ENCODE measurements at regions not wholly inside any gene's neighbourhood (a gene's known extent, or its start where the extent isn't known, plus 50 kb on each side); places are given as distances from the start of the nearest gene placed in this dataset.

DNA sequence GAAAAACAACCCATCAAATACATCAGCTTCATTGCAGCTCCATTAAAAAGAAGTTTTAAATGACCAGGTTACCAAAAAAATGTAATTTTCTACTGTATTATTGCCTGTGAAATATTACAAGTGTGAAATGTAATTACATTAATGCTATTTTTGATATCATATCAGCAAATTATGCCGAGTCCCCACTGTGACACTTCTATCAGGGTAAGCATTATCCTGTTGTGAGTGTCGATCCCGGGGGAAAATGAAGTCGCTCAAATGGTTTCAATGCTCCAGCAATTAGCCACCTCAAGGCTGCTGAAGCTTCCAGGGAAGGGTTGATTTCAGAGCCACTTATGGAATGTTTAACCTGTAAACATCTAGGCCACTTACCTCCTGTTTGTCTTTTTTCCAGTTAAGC lies 70.4 kb downstream of the RCN1 start:
- H3K4me1 ChIP-seq: no peaks in the 10 kb centered on the region
- H3K36me3 ChIP-seq (ENCODE audit: low read depth, missing control alignments): no peaks in the 10 kb centered on the region
- TF ChIP-seq POLR2A (IDR thresholded peaks at IDR 0.05): no peak
- TF ChIP-seq, protein P1, sequence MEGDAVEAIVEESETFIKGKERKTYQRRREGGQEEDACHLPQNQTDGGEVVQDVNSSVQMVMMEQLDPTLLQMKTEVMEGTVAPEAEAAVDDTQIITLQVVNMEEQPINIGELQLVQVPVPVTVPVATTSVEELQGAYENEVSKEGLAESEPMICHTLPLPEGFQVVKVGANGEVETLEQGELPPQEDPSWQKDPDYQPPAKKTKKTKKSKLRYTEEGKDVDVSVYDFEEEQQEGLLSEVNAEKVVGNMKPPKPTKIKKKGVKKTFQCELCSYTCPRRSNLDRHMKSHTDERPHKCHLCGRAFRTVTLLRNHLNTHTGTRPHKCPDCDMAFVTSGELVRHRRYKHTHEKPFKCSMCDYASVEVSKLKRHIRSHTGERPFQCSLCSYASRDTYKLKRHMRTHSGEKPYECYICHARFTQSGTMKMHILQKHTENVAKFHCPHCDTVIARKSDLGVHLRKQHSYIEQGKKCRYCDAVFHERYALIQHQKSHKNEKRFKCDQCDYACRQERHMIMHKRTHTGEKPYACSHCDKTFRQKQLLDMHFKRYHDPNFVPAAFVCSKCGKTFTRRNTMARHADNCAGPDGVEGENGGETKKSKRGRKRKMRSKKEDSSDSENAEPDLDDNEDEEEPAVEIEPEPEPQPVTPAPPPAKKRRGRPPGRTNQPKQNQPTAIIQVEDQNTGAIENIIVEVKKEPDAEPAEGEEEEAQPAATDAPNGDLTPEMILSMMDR (IDR thresholded peaks at IDR 0.05): no peak
- intact Hi-C loops (cut with DNase I; ENCODE audit: low total_unique reads): no loop called here
- no peaks in the 10 kb centered on the region for H3K27me3 ChIP-seq
- no peak overlapping the region for H3K4me3 ChIP-seq
- no peak overlapping the region for H3K27ac ChIP-seq
- no peak for DNase-seq
- no peaks in the 10 kb centered on the region for H3K9me3 ChIP-seq
- 85 to 89% methylated on average over 4 of the region's 4 CpGs for WGBS, 2 donors

DNA sequence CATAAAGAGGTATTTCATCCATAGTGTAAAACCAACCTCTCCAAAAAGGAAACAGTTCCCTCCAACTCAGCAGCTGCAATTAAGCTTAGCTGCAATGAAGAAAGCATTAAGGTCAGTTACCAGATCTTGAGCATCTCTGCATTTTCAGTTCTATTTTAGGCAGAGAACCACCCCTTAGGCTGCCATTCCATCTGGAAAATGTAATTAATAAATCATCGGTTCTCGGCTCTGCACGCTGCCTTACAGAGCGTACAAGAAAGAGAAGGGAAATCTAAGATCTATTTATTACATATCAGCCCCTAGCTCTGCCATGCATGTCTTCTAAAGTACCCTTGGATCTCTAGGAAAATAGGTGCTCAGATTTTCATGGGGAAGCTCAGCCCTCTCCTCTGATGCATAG lies 71.5 kb downstream of the RCN1 start:
- no peaks in the 10 kb centered on the region for H3K9me3 ChIP-seq
- H3K27me3 ChIP-seq: no peaks in the 10 kb centered on the region
- 65 to 72% methylated on average over 4 of the region's 4 CpGs for WGBS, 2 donors
- H3K4me3 ChIP-seq: no peak overlapping the region
- intact Hi-C loops (cut with DNase I; ENCODE audit: low total_unique reads): no loop called here
- no peak for DNase-seq
- no peak for TF ChIP-seq POLR2A (IDR thresholded peaks at IDR 0.05)
- TF ChIP-seq, protein P1 (IDR thresholded peaks at IDR 0.05): no peak
- no peaks in the 10 kb centered on the region for H3K4me1 ChIP-seq
- no peaks in the 10 kb centered on the region for H3K36me3 ChIP-seq (ENCODE audit: low read depth, missing control alignments)
- no peak overlapping the region for H3K27ac ChIP-seq

DNA sequence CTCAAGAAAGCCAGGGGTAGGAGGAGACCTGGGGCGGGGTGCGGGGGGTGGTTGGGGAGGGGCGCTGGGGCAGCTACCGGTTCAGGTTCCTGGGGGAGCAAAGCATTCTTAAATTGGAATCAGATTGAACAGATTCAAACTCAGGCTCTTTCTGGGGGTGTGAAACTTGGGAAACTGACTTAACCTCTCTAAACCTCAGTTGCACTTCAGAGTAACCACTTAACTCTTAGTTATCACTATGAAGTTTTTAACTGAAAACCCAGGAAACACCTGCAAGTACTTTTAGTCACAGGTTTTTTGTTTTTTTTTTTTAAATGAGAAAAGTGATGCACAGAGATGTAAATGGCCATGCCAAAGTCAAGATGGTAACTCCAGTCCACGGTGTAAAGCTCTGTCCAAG lies 72.0 kb downstream of the RCN1 start:
- intact Hi-C loops (cut with DNase I; ENCODE audit: low total_unique reads): no loop called here
- Histone ChIP-seq H3K27me3 (no peaks in the 10 kb centered on the region), H3K36me3 (ENCODE audit: low read depth, missing control alignments) (no peaks in the 10 kb centered on the region), H3K27ac (no peak overlapping the region), H3K9me3 (no peaks in the 10 kb centered on the region), H3K4me3 (no peak overlapping the region), H3K4me1 (no peaks in the 10 kb centered on the region)
- WGBS, 2 donors: 83% methylated on average over 5 of the region's 5 CpGs
- no peak for DNase-seq
- TF ChIP-seq POLR2A (IDR thresholded peaks at IDR 0.05): no peak
- TF ChIP-seq, protein P1 (IDR thresholded peaks at IDR 0.05): no peak

DNA sequence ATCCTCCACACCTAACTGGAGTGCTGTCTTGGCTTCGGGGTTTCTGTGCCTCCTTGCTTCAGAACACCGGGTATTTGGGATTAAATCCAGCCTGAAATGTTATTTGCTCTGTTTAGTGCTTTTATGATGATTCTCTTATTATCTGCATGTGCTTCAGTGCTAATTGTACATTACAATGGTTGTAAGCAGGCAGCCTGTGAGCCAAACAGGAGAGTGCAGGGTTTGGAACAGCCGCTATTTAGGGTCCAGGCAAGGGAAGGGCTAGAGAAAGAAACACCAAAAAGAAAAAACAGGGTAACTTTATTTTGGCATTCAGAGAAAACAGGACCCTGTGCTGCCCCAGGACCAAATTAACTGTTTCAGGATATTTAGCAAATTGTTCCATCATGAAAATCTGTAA lies 72.7 kb downstream of the RCN1 start:
- Histone ChIP-seq H3K27me3 (no peaks in the 10 kb centered on the region), H3K36me3 (ENCODE audit: low read depth, missing control alignments) (no peaks in the 10 kb centered on the region), H3K4me1 (no peaks in the 10 kb centered on the region), H3K4me3 (no peak overlapping the region), H3K9me3 (no peaks in the 10 kb centered on the region), H3K27ac (no peak overlapping the region)
- DNase-seq: no peak
- WGBS, 2 donors: 84 to 87% methylated on average over 3 of the region's 3 CpGs
- TF ChIP-seq, protein P1 (IDR thresholded peaks at IDR 0.05): no peak
- TF ChIP-seq POLR2A (IDR thresholded peaks at IDR 0.05): no peak
- intact Hi-C loops (cut with DNase I; ENCODE audit: low total_unique reads): no loop called here

DNA sequence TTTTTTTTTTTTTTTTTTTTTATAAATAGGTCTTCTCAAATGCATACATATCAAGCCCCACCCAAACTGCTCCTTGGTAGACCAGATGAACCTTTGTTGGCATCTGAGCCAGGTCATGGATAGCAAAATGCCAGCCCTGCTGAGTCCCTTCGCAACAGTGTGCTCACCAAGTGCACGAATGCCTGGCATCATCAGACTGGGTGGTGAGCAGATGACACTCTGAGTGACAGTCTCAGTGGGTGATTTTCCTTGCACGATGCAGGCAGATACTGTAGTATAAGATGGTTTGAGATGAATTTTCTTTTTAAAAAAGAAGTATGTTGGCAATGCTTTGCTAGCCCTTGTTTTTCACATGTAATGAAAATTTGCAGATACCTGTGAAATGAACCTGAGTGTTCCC lies 74.0 kb downstream of the RCN1 start:
- Histone ChIP-seq H3K27me3 (no peaks in the 10 kb centered on the region), H3K4me1 (no peaks in the 10 kb centered on the region), H3K36me3 (ENCODE audit: low read depth, missing control alignments) (no peaks in the 10 kb centered on the region), H3K4me3 (no peak overlapping the region), H3K27ac (no peak overlapping the region), H3K9me3 (no peaks in the 10 kb centered on the region)
- no peak for DNase-seq
- intact Hi-C loops (cut with DNase I; ENCODE audit: low total_unique reads): no loop called here
- TF ChIP-seq, protein P1 (IDR thresholded peaks at IDR 0.05): no peak
- TF ChIP-seq POLR2A (IDR thresholded peaks at IDR 0.05): no peak
- 91 to 98% methylated on average over 3 of the region's 3 CpGs for WGBS, 2 donors

Data from testis (tissue), 2 donors.